HepG2 (cell line): ENCODE measurements at regions not wholly inside any gene's neighbourhood (a gene's known extent, or its start where the extent isn't known, plus 50 kb on each side); places are given as distances from the start of the nearest gene placed in this dataset.

Source experiments
- ATAC-seq: fragments of 200-7000 bp; cut with Tn5 transposase; 3 replicates; pipeline ENCODE4 v1.9.1; 2020; ENCODE audit warnings: mild to moderate bottlenecking, moderate library complexity
- BruUV-seq: library from RNA; stranded (reverse); fragments of 400-500 nt; replicated peaks from 2 replicates; lab custom pipeline; 2021; lab: Mats Ljungman, UMichigan
- CTCF ChIA-PET: fragments of 300-600 bp; formaldehyde crosslinking; extraction: SDS; loops from one replicate; lab custom pipeline; 2021; ENCODE audit warnings: low total read pairs, inconsistent platforms, low intra/inter-chr PET ratio; lab: Yijun Ruan, JAX
- POLR2A ChIA-PET: fragments of 350-600 bp; sonication (Branson Sonifier 250); formaldehyde crosslinking; loops from one replicate; lab custom pipeline; 2020; ENCODE audit warnings: antibody characterized with exemption, inconsistent platforms; lab: Yijun Ruan, JAX
- DNase-seq: peaks from one replicate; pipeline ENCODE4 v3.0.0-alpha.2; 2015; ENCODE audit warnings: low spot score
- FAIRE-seq: peaks from 3 replicates; lab custom pipeline; 2011; peaks lifted over from hg19 to GRCh38; lab: Jason Lieb, UNC
- H2AFZ ChIP-seq: one replicate; pipeline ENCODE4 v1.6.1; 2011; ENCODE audit warnings: low read length, inconsistent platforms
- H3K27ac ChIP-seq: fragments of 300-600 bp; 3 replicates; pipeline ENCODE4 v1.8.0; 2011; ENCODE audit warnings: mixed run types, mild to moderate bottlenecking, mixed read lengths, low read length, inconsistent platforms; ENCODE audit not compliant: insufficient read depth; ENCODE audit errors: extremely low read length
- H3K27me3 ChIP-seq, 2 experiments: fragments of 200-600 bp in 1 of 2; 2 replicates in 1 of 2; 3 replicates in 1 of 2; pipeline versions ENCODE4 v1.6.0 to v1.8.0; 2011; ENCODE audit warnings: low read length in 2 of 2, mild to moderate bottlenecking in 2 of 2, moderate library complexity in 2 of 2, inconsistent platforms in 1 of 2; ENCODE audit not compliant: insufficient read depth in 2 of 2, control insufficient read depth in 1 of 2
- H3K36me3 ChIP-seq, 2 experiments: fragments of 200-600 bp in 1 of 2; replicated peaks in 1 of 2; 2 replicates in 1 of 2; 3 replicates in 1 of 2; pipeline versions ENCODE4 v1.5.1 to v1.8.0; 2011; ENCODE audit warnings: low read length in 2 of 2, inconsistent platforms in 1 of 2; ENCODE audit not compliant: insufficient read depth in 2 of 2, control insufficient read depth in 1 of 2
- H3K4me1 ChIP-seq: 2 replicates; pipeline ENCODE4 v1.5.1; 2012; ENCODE audit warnings: low read length, inconsistent platforms; ENCODE audit not compliant: insufficient read depth
- H3K4me2 ChIP-seq: 2 replicates; pipeline ENCODE4 v1.6.0; 2011; ENCODE audit warnings: low read depth, low read length, inconsistent platforms
- H3K4me3 ChIP-seq, 3 experiments: fragments of 200-600 bp in 1 of 3; sonication (generic), shearing (Covaris generic) in 1 of 3; replicated peaks in 1 of 3; 2 replicates each; pipeline ENCODE4 v1.5.1; 2011 to 2016; ENCODE audit warnings: low read length in 3 of 3, inconsistent platforms in 2 of 3, low read depth in 2 of 3, mild to moderate bottlenecking in 2 of 3, control low read depth in 1 of 3, mixed read lengths in 1 of 3; ENCODE audit not compliant: insufficient read depth in 1 of 3
- H3K79me2 ChIP-seq: one replicate; pipeline ENCODE4 v1.6.1; 2011; ENCODE audit warnings: low read length, inconsistent platforms; ENCODE audit not compliant: insufficient read depth
- H3K9ac ChIP-seq: 2 replicates; pipeline ENCODE4 v1.6.0; 2011; ENCODE audit warnings: mild to moderate bottlenecking, low read depth, low read length, inconsistent platforms; ENCODE audit not compliant: insufficient read depth
- H3K9me3 ChIP-seq: 2 replicates; pipeline ENCODE4 v1.5.1; 2012; ENCODE audit warnings: mild to moderate bottlenecking, low read length
- H4K20me1 ChIP-seq: 2 replicates; pipeline ENCODE4 v1.6.0; 2011; ENCODE audit warnings: inconsistent platforms, mild to moderate bottlenecking, low read length, moderate library complexity; ENCODE audit not compliant: insufficient read depth
- CERS6 ChIP-seq: sonication (generic); formaldehyde crosslinking; IDR thresholded peaks from 2 replicates; pipeline ENCODE4 v1.5.0; 2020; ENCODE audit warnings: missing genetic modification reagents
- ETV5 ChIP-seq: IDR thresholded peaks from 2 replicates; pipeline ENCODE4 v1.6.1; 2018; ENCODE audit warnings: missing biosample characterization, missing genetic modification reagents, inconsistent platforms, borderline replicate concordance
- FUBP1 ChIP-seq: sonication (generic); formaldehyde crosslinking; IDR thresholded peaks from 2 replicates; pipeline ENCODE4 v1.5.1; 2020; ENCODE audit warnings: missing genetic modification reagents, mild to moderate bottlenecking, borderline replicate concordance
- HMG20B ChIP-seq: conservative IDR thresholded peaks from 2 replicates; pipeline ENCODE4 v1.6.1; 2016; ENCODE audit warnings: missing genetic modification reagents, missing compliant biosample characterization
- KDM3A ChIP-seq: IDR thresholded peaks from 2 replicates; pipeline ENCODE4 v1.6.1; 2018; ENCODE audit warnings: low read depth, missing compliant biosample characterization
- KDM6A ChIP-seq: IDR thresholded peaks from 2 replicates; pipeline ENCODE4 v1.6.1; 2016; ENCODE audit warnings: low read depth
- MTA3 ChIP-seq: sonication (generic); formaldehyde crosslinking; IDR thresholded peaks from 2 replicates; pipeline ENCODE4 v1.4.0; 2020; ENCODE audit warnings: missing genetic modification reagents
- NFYB ChIP-seq: sonication (generic); formaldehyde crosslinking; IDR thresholded peaks from 2 replicates; pipeline ENCODE4 v1.4.0; 2020; ENCODE audit warnings: missing genetic modification reagents
- NR2F2 ChIP-seq: IDR thresholded peaks from 2 replicates; pipeline ENCODE4 v1.6.1; 2012; ENCODE audit warnings: low read depth, inconsistent platforms, borderline replicate concordance
- NR3C1 ChIP-seq: sonication (generic); formaldehyde crosslinking; IDR thresholded peaks from 2 replicates; pipeline ENCODE4 v1.4.0; 2020; ENCODE audit warnings: missing genetic modification reagents
- PCBP1 ChIP-seq: fragments of 200-400 bp; formaldehyde crosslinking; IDR thresholded peaks from 2 replicates; pipeline ENCODE4 v1.6.1; 2017; ENCODE audit warnings: mild to moderate bottlenecking, low read depth, low read length, borderline replicate concordance
- PHF21A ChIP-seq: sonication (generic); formaldehyde crosslinking; IDR thresholded peaks from 2 replicates; pipeline ENCODE4 v1.5.0; 2020; ENCODE audit warnings: mild to moderate bottlenecking, missing genetic modification reagents
- SRSF1 ChIP-seq: fragments of 200-400 bp; formaldehyde crosslinking; optimal IDR thresholded peaks from 2 replicates; pipeline ENCODE3; 2017; ENCODE audit warnings: mild to moderate bottlenecking, low read depth, low read length, moderate library complexity
- TCF12 ChIP-seq, 2 experiments: fragments of 450-650 bp in 1 of 2; sonication (generic) in 1 of 2; formaldehyde crosslinking in 1 of 2; IDR thresholded peaks; 2 replicates each; pipeline versions ENCODE4 v1.6.1 to v1.8.0; 2017 to 2022; ENCODE audit warnings: antibody characterized with exemption in 1 of 2, mild to moderate bottlenecking in 1 of 2, missing genetic modification reagents in 1 of 2, moderate library complexity in 1 of 2
- YEATS2 ChIP-seq: sonication (generic); formaldehyde crosslinking; IDR thresholded peaks from 2 replicates; pipeline ENCODE4 v1.4.0; 2020; ENCODE audit warnings: missing genetic modification reagents, borderline replicate concordance
- ZFP91 ChIP-seq: sonication (generic); formaldehyde crosslinking; IDR thresholded peaks from 2 replicates; pipeline ENCODE4 v1.9.0; 2022; ENCODE audit warnings: missing genetic modification reagents, mild to moderate bottlenecking, borderline replicate concordance
- ZGPAT ChIP-seq: IDR thresholded peaks from 2 replicates; pipeline ENCODE4 v1.6.1; 2016; ENCODE audit warnings: mild to moderate bottlenecking
- ZNF280B ChIP-seq: sonication (generic); formaldehyde crosslinking; IDR thresholded peaks from 2 replicates; pipeline ENCODE4 v1.5.0; 2020; ENCODE audit warnings: missing genetic modification reagents, mild to moderate bottlenecking, borderline replicate concordance
- ZNF652 ChIP-seq: IDR thresholded peaks from 2 replicates; pipeline ENCODE4 v1.6.1; 2016; ENCODE audit warnings: low read depth, borderline replicate concordance
- WGBS: methylation state at CpG from one replicate; pipeline ENCODE4 v1.1.6; 2017; ENCODE audit warnings: low lambda C conversion rate; 5-methylcytosine and 5-hydroxymethylcytosine counted together
- in situ Hi-C: cut with HindIII; loops from 2 replicates; pipeline ENCODE4 v1.10.0; 2017; ENCODE audit warnings: low pct_unique_long_range_greater_than_20kb; ENCODE audit not compliant: extremely low pct_ligation_motif_present
- intact Hi-C: fragments of 100-400 bp; cut with micrococcal nuclease; formaldehyde crosslinking; loops from one replicate; pipeline ENCODE4 v1.10.0; 2022; ENCODE audit not compliant: unreplicated experiment

GRCh38 chr2:187264612-187265011, 183.4 kb downstream of the CALCRL start:
- H3K27me3 ChIP-seq, result no peaks in the 10 kb centered on the region
- no peak overlapping the region for H3K27ac ChIP-seq
- H3K4me3 ChIP-seq, result no peak overlapping the region
- FAIRE-seq, result no peak
- in situ Hi-C loops, result no loop called here
- no peaks in the 10 kb centered on the region for H3K9me3 ChIP-seq
- ChIA-PET CTCF (no interaction called here), POLR2A (no interaction called here)
- no TSS peak for BruUV-seq
- no peak overlapping the region for H3K9ac ChIP-seq
- no peak for ATAC-seq
- no peaks in the 10 kb centered on the region for H3K36me3 ChIP-seq
- intact Hi-C loops, result no loop called here
- no peaks in the 10 kb centered on the region for H3K4me1 ChIP-seq
- no peak for DNase-seq
- H3K79me2 ChIP-seq, result no peaks in the 10 kb centered on the region
- H4K20me1 ChIP-seq, result no peaks in the 10 kb centered on the region
- 0% methylated on average over 1 of the region's 1 CpG for WGBS
- H2AFZ ChIP-seq, result no peak overlapping the region
- no peak overlapping the region for H3K4me2 ChIP-seq
- TF ChIP-seq ETV5, result no peak
- no peak for TF ChIP-seq NFYB (CRISPR knock-in tag)
- TF ChIP-seq TCF12 (IDR thresholded peaks at IDR 0.05), result no peak
- no peak for TF ChIP-seq TCF12 (CRISPR knock-in tag; IDR thresholded peaks at IDR 0.05)
- no peak for TF ChIP-seq NR3C1 (CRISPR knock-in tag)
- TF ChIP-seq PHF21A, result no peak
- TF ChIP-seq HMG20B, result no peak
- TF ChIP-seq ZNF652 (CRISPR knock-in tag), result no peak
- no peak for TF ChIP-seq MTA3 (CRISPR knock-in tag)
- no peak for TF ChIP-seq KDM3A (CRISPR knock-in tag)
- TF ChIP-seq ZNF280B (CRISPR knock-in tag), result no peak
- TF ChIP-seq CERS6, result no peak
- no peak for TF ChIP-seq PCBP1
- no peak for TF ChIP-seq YEATS2 (CRISPR knock-in tag)
- no peak for TF ChIP-seq SRSF1
- TF ChIP-seq ZGPAT (CRISPR knock-in tag), result no peak
- TF ChIP-seq NR2F2, result no peak
- TF ChIP-seq ZFP91 (CRISPR knock-in tag), result no peak
- TF ChIP-seq FUBP1 (CRISPR knock-in tag), result no peak
- TF ChIP-seq KDM6A (CRISPR knock-in tag), result no peak
